AG09309 (cell line): ENCODE measurements at regions not wholly inside any gene's neighbourhood (a gene's known extent, or its start where the extent isn't known, plus 50 kb on each side); places are given as distances from the start of the nearest gene placed in this dataset.

ENCODE experiments used
- DNase-seq: peaks from one replicate; pipeline ENCODE4 v3.0.0-alpha.2; 2010; ENCODE audit warnings: low read depth
- H3K4me3 ChIP-seq: 2 replicates; pipeline ENCODE4 v1.5.1; 2011; ENCODE audit warnings: mild to moderate bottlenecking, low read depth, low read length, moderate library complexity; ENCODE audit not compliant: control insufficient read depth
- TF ChIP-seq, protein P1 (sequence below): IDR thresholded peaks from 2 replicates; pipeline ENCODE4 v1.5.1; 2011; ENCODE audit warnings: mild to moderate bottlenecking, low read depth, low read length, inconsistent platforms; ENCODE audit not compliant: insufficient read depth, control insufficient read depth; ENCODE audit errors: missing control alignments

GRCh38 chr5:100722657-100723056, 180.4 kb downstream of the ST8SIA4 start:
- TF ChIP-seq, protein P1, sequence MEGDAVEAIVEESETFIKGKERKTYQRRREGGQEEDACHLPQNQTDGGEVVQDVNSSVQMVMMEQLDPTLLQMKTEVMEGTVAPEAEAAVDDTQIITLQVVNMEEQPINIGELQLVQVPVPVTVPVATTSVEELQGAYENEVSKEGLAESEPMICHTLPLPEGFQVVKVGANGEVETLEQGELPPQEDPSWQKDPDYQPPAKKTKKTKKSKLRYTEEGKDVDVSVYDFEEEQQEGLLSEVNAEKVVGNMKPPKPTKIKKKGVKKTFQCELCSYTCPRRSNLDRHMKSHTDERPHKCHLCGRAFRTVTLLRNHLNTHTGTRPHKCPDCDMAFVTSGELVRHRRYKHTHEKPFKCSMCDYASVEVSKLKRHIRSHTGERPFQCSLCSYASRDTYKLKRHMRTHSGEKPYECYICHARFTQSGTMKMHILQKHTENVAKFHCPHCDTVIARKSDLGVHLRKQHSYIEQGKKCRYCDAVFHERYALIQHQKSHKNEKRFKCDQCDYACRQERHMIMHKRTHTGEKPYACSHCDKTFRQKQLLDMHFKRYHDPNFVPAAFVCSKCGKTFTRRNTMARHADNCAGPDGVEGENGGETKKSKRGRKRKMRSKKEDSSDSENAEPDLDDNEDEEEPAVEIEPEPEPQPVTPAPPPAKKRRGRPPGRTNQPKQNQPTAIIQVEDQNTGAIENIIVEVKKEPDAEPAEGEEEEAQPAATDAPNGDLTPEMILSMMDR: no peak
- no peak for DNase-seq
- no peak overlapping the region for H3K4me3 ChIP-seq

DNA sequence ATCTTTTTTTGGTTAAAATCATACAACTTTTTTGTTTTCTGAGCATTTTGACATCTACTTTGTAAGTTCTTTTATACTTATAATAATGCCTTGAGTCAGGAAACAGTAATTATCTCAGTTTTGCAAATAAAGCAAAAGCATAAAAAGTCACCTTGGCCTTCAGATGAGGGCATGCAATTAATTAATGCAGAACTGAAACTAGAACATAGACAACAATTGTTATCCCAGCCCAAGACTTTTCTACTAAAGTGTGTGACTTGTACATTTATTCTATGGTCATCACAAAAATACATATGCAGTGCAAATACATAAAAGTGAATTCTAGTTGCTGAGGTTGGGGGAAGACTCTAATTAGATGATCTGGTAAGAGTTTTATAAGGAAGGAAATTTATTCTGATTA, 179.9 kb downstream of the ST8SIA4 start:
- H3K4me3 ChIP-seq: no peak overlapping the region
- TF ChIP-seq, protein P1: no peak
- no peak for DNase-seq

- no peak overlapping the region for H3K4me3 ChIP-seq
- DNase-seq: no peak
- TF ChIP-seq, protein P1: no peak
Observed at GRCh38 chr5:100726116-100726515, 177.0 kb downstream of the ST8SIA4 start.

GRCh38 chr5:100731768-100732167, 171.3 kb downstream of the ST8SIA4 start:
- DNase-seq: no peak
- TF ChIP-seq, protein P1: no peak
- no peak overlapping the region for H3K4me3 ChIP-seq

DNA sequence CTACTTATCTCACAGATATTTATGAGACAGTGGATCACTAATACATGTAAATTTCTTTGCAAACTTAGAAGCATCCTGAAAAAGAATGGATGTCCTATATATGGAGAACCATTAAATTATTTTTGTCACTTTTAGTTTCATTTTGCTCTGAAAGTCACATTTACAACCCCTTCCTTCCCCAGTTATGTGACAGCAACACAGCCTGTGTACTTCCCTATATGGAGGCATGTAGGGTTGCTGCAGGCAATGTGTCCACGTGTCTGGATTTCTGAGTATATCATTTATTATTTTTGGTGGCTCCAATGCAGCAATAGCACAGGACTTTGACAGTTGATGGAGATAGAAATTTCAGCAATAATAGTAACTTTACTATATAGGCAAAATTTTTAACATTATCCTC, 156.4 kb downstream of the ST8SIA4 start:
- H3K4me3 ChIP-seq: no peak overlapping the region
- DNase-seq: no peak
- TF ChIP-seq, protein P1: no peak

DNA sequence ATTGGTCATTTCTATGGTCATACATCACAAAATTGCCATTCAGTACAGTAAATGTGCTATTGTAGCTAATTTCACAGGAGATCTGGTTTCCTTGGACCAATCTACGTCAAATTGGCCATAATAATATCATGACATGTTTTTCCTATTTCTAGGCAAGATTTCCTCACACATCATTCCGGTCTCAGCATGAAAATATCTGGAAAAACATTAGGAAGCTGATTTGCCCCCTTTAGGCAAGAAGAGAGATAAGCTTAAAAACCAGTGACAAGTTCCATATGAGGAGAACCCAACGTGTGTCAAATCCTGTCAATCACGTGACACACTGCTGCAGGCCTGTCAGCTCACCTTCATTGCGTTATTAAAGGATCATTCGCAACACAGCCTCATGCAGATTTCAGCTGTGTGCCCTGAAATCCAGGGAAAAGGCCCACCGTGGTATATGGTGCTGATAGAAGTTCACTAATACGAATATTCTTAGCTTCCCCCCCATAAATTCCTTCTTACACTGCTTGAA, 153.3 kb downstream of the ST8SIA4 start:
- no peak for DNase-seq
- no peak overlapping the region for H3K4me3 ChIP-seq
- TF ChIP-seq, protein P1: no peak

GRCh38 chr5:100755435-100755834, 147.6 kb downstream of the ST8SIA4 start:
- DNase-seq: no peak
- TF ChIP-seq, protein P1: no peak
- no peak overlapping the region for H3K4me3 ChIP-seq
